ENCODE measurements at regions not wholly inside any gene's neighbourhood (a gene's known extent, or its start where the extent isn't known, plus 50 kb on each side); places are given as distances from the start of the nearest gene placed in this dataset.

- H3K4me3 Mint-ChIP-seq, result no peak overlapping the region
- ChIA-PET POLR2A (no interaction called here), CTCF (interaction anchor here (0.6 kb wide), 1 partner anchor 323 kb away, joined by 3 read pairs; no protein-coding TSS in a partner anchor)
- intact Hi-C loops (cut with DNase I, micrococcal nuclease), result no loop called here
- DNase-seq (no peak), ATAC-seq (no peak)
- no peaks in the 10 kb centered on the region for H3K36me3 Mint-ChIP-seq (ENCODE audit: low read depth)
- H3K9me3 Mint-ChIP-seq (ENCODE audit: low read depth), result no peaks in the 10 kb centered on the region
- H3K4me1 Mint-ChIP-seq, result no peaks in the 10 kb centered on the region
- no peaks in the 10 kb centered on the region for H3K27me3 Mint-ChIP-seq
- H3K27ac Mint-ChIP-seq, result no peak overlapping the region
These were observed 104.8 kb downstream of the RPL27A start for GRCh38 chr11:8787372-8787771.

DNA sequence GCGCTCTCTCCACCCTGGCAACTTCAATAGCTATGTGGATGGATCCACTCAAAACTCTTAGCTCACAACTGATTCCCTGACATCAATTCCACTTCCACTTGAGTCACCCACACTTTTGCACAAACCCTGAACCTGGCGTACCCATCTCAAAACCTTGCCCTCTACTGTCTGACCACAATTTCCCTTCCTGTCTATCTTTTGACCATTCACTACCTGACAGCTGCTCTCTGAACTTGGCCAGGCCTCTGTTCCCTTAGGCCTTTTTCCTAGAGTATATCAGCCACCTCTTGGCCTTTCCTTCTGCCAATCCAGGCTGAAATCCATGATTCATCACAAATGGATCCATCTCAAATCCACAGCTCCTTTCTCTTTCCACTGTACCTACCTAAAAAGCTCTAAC lies 106.0 kb downstream of the RPL27A start:
- Mint-ChIP-seq H3K4me1 (no peaks in the 10 kb centered on the region), H3K4me3 (no peak overlapping the region), H3K9me3 (ENCODE audit: low read depth) (no peaks in the 10 kb centered on the region), H3K27me3 (no peaks in the 10 kb centered on the region), H3K27ac (no peak overlapping the region), H3K36me3 (ENCODE audit: low read depth) (no peaks in the 10 kb centered on the region)
- intact Hi-C loops (cut with DNase I, micrococcal nuclease), result no loop called here
- ChIA-PET POLR2A (no interaction called here), CTCF (no interaction called here)
- ATAC-seq (no peak), DNase-seq (no peak)

- POLR2A ChIA-PET, result interaction anchor here (0.6 kb wide), 1 partner anchor 22 kb away, joined by 3 read pairs; no protein-coding TSS in a partner anchor
- H3K27me3 Mint-ChIP-seq, result no peaks in the 10 kb centered on the region
- intact Hi-C loops (cut with DNase I, micrococcal nuclease), result no loop called here
- no peak overlapping the region for H3K4me3 Mint-ChIP-seq
- no peaks in the 10 kb centered on the region for H3K4me1 Mint-ChIP-seq
- no peaks in the 10 kb centered on the region for H3K36me3 Mint-ChIP-seq (ENCODE audit: low read depth)
- H3K9me3 Mint-ChIP-seq (ENCODE audit: low read depth), result no peaks in the 10 kb centered on the region
- no peak overlapping the region for H3K27ac Mint-ChIP-seq
- no peak for ATAC-seq
- no peak for DNase-seq
- CTCF ChIA-PET, result no interaction called here
These were observed 107.3 kb downstream of the RPL27A start for GRCh38 chr11:8789864-8790263.

DNA sequence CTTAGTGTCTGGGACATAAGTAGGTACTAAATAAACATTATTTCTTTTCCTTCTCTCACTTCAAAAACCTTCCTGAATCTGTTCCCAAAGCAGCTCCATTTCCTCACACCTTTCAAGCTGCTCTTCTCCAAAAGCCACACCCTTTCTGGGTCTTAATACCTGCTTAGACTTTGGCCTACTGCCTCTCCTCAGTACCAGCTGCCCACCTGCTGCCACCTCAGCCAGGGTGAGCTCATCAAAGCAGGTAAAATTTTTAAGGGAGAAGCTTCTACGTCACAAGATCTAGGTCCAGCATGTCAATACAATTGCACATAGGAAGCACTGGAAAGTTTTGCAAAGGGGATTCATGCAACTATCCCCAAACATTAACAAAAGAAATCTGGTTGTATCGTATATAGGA lies 108.4 kb downstream of the RPL27A start:
- CTCF ChIA-PET, result interaction anchor here (0.6 kb wide), 1 partner anchor 55 kb away, joined by 4 read pairs; no protein-coding TSS in a partner anchor
- Mint-ChIP-seq H3K27me3 (no peaks in the 10 kb centered on the region), H3K36me3 (ENCODE audit: low read depth) (no peaks in the 10 kb centered on the region), H3K27ac (no peak overlapping the region), H3K4me1 (no peaks in the 10 kb centered on the region), H3K9me3 (ENCODE audit: low read depth) (no peaks in the 10 kb centered on the region), H3K4me3 (no peak overlapping the region)
- POLR2A ChIA-PET, result no interaction called here
- ATAC-seq, result no peak
- DNase-seq, result no peak
- intact Hi-C loops (cut with DNase I, micrococcal nuclease), result no loop called here

GRCh38 chr11:8792710-8793109 lies 110.1 kb downstream of the RPL27A start:
- no peak for DNase-seq
- no peak overlapping the region for H3K4me3 Mint-ChIP-seq
- POLR2A ChIA-PET, result no interaction called here
- H3K27me3 Mint-ChIP-seq, result peaks cover 2% of the 10 kb centered on the region
- no peaks in the 10 kb centered on the region for H3K36me3 Mint-ChIP-seq (ENCODE audit: low read depth)
- no peak overlapping the region for H3K27ac Mint-ChIP-seq
- no peaks in the 10 kb centered on the region for H3K4me1 Mint-ChIP-seq
- CTCF ChIA-PET, result no interaction called here
- intact Hi-C loops (cut with DNase I, micrococcal nuclease), result no loop called here
- no peaks in the 10 kb centered on the region for H3K9me3 Mint-ChIP-seq (ENCODE audit: low read depth)
- no peak for ATAC-seq

GRCh38 chr11:8793114-8793777 lies 110.7 kb downstream of the RPL27A start:
- intact Hi-C loops (cut with DNase I, micrococcal nuclease), result no loop called here
- no peaks in the 10 kb centered on the region for H3K9me3 Mint-ChIP-seq (ENCODE audit: low read depth)
- H3K4me1 Mint-ChIP-seq, result no peaks in the 10 kb centered on the region
- no peak overlapping the region for H3K27ac Mint-ChIP-seq
- DNase-seq, result no peak
- no peak for ATAC-seq
- ChIA-PET CTCF (no interaction called here), POLR2A (no interaction called here)
- peaks cover 6% of the 10 kb centered on the region for H3K27me3 Mint-ChIP-seq
- no peaks in the 10 kb centered on the region for H3K36me3 Mint-ChIP-seq (ENCODE audit: low read depth)
- H3K4me3 Mint-ChIP-seq, result no peak overlapping the region

GRCh38 chr11:8794126-8794525 lies 111.5 kb downstream of the RPL27A start:
- Mint-ChIP-seq H3K36me3 (ENCODE audit: low read depth) (no peaks in the 10 kb centered on the region), H3K4me1 (no peaks in the 10 kb centered on the region), H3K27ac (no peak overlapping the region), H3K9me3 (ENCODE audit: low read depth) (no peaks in the 10 kb centered on the region), H3K4me3 (no peak overlapping the region), H3K27me3 (peaks cover 6% of the 10 kb centered on the region)
- intact Hi-C loops (cut with DNase I, micrococcal nuclease), result no loop called here
- CTCF ChIA-PET, result no interaction called here
- no peak for DNase-seq
- POLR2A ChIA-PET, result no interaction called here
- ATAC-seq, result no peak

DNA sequence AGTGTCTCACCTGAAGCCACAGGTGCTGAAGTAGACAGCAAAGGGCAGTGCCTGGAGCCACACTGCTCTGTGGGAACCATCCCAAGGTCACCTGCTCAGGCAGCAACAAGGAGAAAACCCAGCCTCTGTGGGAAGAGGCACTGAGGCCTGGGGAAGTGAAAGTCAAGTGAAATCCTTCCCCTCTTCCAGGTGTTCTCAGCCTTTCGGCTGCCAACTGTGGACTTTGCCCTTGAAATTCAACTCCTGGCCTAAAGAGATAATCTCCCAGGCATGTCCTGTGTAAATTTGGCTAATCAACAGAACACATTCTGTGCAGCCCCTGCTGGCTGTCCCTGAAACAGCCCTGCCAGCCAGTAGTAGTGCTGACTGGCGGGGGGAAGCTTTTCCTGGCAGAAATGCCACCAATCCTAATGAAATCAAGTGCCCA lies 112.1 kb downstream of the RPL27A start:
- CTCF ChIA-PET, result no interaction called here
- Mint-ChIP-seq H3K9me3 (ENCODE audit: low read depth) (no peaks in the 10 kb centered on the region), H3K4me1 (no peaks in the 10 kb centered on the region), H3K27me3 (peaks cover 6% of the 10 kb centered on the region), H3K36me3 (ENCODE audit: low read depth) (no peaks in the 10 kb centered on the region), H3K27ac (no peak overlapping the region), H3K4me3 (no peak overlapping the region)
- POLR2A ChIA-PET, result no interaction called here
- ATAC-seq, result no peak
- DNase-seq, result no peak
- intact Hi-C loops (cut with DNase I, micrococcal nuclease), result no loop called here

DNA sequence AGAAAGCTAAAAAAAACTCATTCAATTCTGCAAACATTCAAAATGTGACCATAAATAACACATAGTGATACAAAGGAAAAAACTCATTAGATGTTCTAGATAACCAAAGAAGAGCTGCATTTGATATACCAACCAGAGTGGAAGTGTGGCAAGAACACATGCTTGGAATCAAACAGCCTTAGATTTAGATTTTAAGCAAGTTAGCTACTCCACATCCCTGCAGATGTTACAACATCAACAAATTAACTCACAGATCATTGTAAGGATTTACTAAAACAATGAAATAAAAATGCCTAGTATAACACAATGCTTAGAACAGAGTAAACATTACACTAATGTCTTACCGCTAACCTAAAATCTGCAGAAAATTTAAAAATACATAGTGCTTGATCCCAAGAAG lies 114.0 kb upstream of the AKIP1 start:
- Mint-ChIP-seq H3K4me1 (no peaks in the 10 kb centered on the region), H3K27me3 (peaks cover 6% of the 10 kb centered on the region), H3K27ac (no peak overlapping the region), H3K4me3 (no peak overlapping the region), H3K36me3 (ENCODE audit: low read depth) (no peaks in the 10 kb centered on the region), H3K9me3 (ENCODE audit: low read depth) (no peaks in the 10 kb centered on the region)
- intact Hi-C loops (cut with DNase I, micrococcal nuclease), result no loop called here
- DNase-seq (no peak), ATAC-seq (no peak)
- POLR2A ChIA-PET, result no interaction called here
- CTCF ChIA-PET, result no interaction called here

GRCh38 chr11:8799273-8799672 lies 111.7 kb upstream of the AKIP1 start:
- H3K9me3 Mint-ChIP-seq (ENCODE audit: low read depth), result no peaks in the 10 kb centered on the region
- ATAC-seq (no peak), DNase-seq (no peak)
- ChIA-PET CTCF (no interaction called here), POLR2A (no interaction called here)
- no peak overlapping the region for H3K27ac Mint-ChIP-seq
- H3K4me3 Mint-ChIP-seq, result no peak overlapping the region
- H3K4me1 Mint-ChIP-seq, result no peaks in the 10 kb centered on the region
- intact Hi-C loops (cut with DNase I, micrococcal nuclease), result no loop called here
- H3K36me3 Mint-ChIP-seq (ENCODE audit: low read depth), result no peaks in the 10 kb centered on the region
- peaks cover 6% of the 10 kb centered on the region for H3K27me3 Mint-ChIP-seq

DNA sequence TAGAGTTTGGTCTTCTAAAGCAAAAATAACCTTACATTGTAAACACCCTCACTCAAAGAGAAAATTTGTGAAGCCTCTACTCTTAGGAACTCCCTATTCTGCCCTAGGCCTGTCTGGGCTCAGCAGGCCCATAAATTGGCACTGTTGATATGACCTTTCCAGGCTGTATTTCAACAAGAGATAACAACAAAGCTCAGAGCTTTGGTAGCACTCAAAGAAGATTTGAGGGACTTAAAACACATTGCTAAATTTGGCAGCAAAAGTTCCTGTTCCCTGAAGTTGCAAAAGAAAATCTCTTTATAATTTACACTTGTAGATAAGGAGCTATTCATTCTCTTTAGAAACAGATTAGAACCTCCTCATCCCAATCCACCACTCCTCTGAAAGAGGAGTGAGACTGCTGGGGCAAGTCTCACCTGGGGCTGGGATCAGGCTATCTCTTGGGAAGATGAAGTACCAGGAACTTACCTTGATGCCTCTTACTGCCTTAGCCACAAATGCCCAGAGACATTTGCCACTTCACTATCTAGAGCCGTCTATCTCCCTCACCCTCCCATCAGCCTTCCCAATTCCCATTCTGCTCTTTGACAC lies 110.4 kb upstream of the AKIP1 start:
- POLR2A ChIA-PET, result no interaction called here
- Mint-ChIP-seq H3K27me3 (peaks cover 6% of the 10 kb centered on the region), H3K4me3 (no peak overlapping the region), H3K36me3 (ENCODE audit: low read depth) (no peaks in the 10 kb centered on the region), H3K9me3 (ENCODE audit: low read depth) (no peaks in the 10 kb centered on the region), H3K4me1 (no peaks in the 10 kb centered on the region), H3K27ac (no peak overlapping the region)
- intact Hi-C loops (cut with DNase I, micrococcal nuclease), result no loop called here
- CTCF ChIA-PET, result interaction anchor here (0.9 to 1.8 kb wide), 2 partner anchors 10 to 18 kb away, joined by 3 to 6 read pairs; a partner anchor contains a TSS
- no peak for ATAC-seq
- DNase-seq, result no peak

DNA sequence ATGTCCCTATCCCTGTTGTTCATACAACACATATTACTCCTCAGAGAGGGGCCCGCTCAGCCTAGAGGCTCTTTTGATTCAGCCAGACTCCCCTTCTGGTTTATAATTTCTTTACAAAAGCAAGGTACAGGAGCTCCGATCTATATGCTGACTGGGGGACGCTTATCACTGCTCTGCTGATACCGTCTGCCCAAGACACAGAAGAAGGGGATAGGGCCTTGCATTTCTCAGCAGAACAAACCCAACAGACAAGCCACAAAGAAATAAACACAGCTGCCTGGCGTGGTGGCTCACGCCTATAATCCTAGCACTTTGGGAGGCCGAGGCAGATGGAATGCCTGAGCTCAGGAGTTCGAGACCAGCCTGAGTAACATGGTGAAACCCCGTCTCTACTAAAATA lies 109.9 kb upstream of the AKIP1 start:
- no peak overlapping the region for H3K27ac Mint-ChIP-seq
- CTCF ChIA-PET, result interaction anchor here (0.9 to 1.8 kb wide), 2 partner anchors 9 to 18 kb away, joined by 3 to 6 read pairs; a partner anchor contains a TSS
- ATAC-seq, result no peak

More for the DNA sequence above, 109.9 kb upstream of the AKIP1 start:
- Mint-ChIP-seq H3K4me1 (no peaks in the 10 kb centered on the region), H3K4me3 (no peak overlapping the region), H3K36me3 (ENCODE audit: low read depth) (no peaks in the 10 kb centered on the region), H3K27me3 (peaks cover 6% of the 10 kb centered on the region), H3K9me3 (ENCODE audit: low read depth) (no peaks in the 10 kb centered on the region)
- DNase-seq, result no peak
- intact Hi-C loops (cut with DNase I, micrococcal nuclease), result no loop called here
- POLR2A ChIA-PET, result no interaction called here

Data from activated CD4-positive, alpha-beta T cell treated with anti-CD3 and anti-CD28 coated beads for 36 hours (primary cell).